ENCODE measurements at regions not wholly inside any gene's neighbourhood (a gene's known extent, or its start where the extent isn't known, plus 50 kb on each side); places are given as distances from the start of the nearest gene placed in this dataset.

- no peak for DNase-seq (ENCODE audit: low read depth)
Observed at GRCh38 chr3:117954131-117954530, 1080.5 kb downstream of the IGSF11 start.

- no peak for DNase-seq (ENCODE audit: low read depth)
Observed at GRCh38 chr3:117955196-117955595, 1079.5 kb downstream of the IGSF11 start.

DNA sequence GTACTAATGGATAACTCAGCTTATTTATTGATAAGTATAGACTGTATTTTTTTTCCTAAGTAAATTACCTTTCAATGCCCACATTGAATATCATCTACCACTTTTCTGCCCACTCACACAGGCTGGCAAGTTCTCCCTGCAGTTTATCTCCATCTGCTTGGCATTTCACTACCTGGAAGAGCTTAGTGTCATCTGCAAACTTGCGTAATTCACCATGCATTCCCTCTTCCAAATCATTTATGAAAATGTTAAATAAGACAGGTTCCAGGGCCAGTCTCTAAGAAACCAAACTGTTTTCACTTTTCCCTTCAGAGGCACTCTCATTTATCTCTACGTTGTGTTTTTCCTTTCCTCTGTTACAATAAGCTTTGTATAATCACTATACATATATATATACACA lies 1076.6 kb downstream of the IGSF11 start:
- DNase-seq (ENCODE audit: low read depth), result no peak

DNA sequence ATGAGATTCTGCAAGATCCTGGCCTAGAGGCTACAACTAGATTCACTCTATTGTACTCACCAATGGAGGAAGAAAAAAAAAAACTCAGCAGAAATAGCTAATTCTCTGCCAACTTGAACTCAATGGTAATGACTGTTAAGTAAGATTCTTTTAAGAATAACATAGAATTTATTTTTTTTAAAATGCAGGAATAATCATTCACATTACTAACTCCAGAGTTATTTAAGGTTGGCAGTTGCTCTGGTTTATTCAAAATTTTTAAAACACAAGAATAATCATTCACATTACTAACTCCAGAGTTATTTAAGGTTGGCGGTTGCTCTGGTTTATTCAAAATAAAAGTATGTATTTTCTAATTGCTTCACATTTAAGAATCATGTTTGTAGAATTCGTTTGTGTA lies 1071.9 kb downstream of the IGSF11 start:
- DNase-seq (ENCODE audit: low read depth), result peak; percentile 69

DNA sequence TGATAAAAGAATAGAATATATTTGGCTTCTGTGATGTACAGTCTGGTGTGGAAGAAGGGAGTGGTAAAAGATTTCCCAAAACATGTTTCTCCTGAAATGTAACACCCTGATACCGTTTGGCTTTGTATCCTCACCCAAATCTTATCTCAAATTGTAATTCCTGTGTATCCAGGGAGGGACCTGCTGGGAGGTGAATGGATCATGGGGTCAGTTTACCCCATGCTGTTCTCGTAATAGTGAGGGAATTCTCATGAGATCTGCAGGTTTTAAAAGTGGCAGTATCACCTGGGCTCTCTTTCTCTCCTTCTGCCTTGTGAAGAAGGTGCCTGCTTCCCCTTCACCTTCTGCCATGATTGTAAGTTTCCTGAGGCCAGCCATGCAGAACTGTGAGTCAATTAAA lies 1070.8 kb downstream of the IGSF11 start:
- no peak for DNase-seq (ENCODE audit: low read depth)

- DNase-seq (ENCODE audit: low read depth), result no peak
Observed at GRCh38 chr3:117964814-117965213, 1069.8 kb downstream of the IGSF11 start.

- no peak for DNase-seq (ENCODE audit: low read depth)
Observed at GRCh38 chr3:117977504-117978228, 1057.0 kb downstream of the IGSF11 start.

DNA sequence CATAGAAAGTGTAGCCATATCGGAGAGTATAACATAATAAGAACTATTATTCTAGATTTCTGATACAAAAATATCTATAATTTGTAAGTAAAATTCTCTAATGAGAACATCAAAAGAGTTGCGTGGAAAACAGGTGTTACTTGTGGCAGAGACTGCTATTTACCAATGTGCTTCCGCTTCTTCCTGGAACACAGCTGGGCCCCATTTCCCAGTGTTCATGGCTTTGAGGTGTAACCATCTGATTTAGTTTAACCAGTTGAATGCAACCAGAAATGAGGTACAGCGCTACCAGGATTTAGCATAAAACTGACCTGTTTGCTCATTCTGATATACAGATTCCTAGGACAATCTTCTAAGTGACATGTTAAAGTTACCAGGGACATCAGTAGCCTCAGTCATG lies 1055.2 kb downstream of the IGSF11 start:
- no peak for DNase-seq (ENCODE audit: low read depth)

DNA sequence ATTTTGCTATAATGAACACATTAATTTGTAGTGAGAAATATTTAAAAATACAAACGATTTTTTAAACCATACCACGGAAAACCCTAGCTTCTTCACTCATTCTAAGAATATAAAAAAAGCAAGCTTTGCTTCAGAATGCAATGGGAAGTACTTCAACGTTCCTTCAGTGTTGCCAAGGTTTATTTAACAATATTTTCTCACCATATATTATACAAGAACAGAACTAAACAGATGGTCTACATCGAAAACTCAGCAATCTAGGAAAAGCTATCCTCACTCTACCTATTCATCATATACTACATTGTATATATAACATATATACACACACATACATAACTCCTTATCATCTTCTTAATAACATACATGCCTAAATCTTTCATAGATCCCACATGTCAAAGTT lies 1047.4 kb downstream of the IGSF11 start:
- no peak for DNase-seq (ENCODE audit: low read depth)

GRCh38 chr3:117989982-117990381 lies 1044.7 kb downstream of the IGSF11 start:
- no peak for DNase-seq (ENCODE audit: low read depth)

- DNase-seq (ENCODE audit: low read depth), result no peak
Observed at GRCh38 chr3:117990627-117991026, 1044.0 kb downstream of the IGSF11 start.

GRCh38 chr3:117995842-117996437 lies 1038.7 kb downstream of the IGSF11 start:
- DNase-seq (ENCODE audit: low read depth), result no peak

DNA sequence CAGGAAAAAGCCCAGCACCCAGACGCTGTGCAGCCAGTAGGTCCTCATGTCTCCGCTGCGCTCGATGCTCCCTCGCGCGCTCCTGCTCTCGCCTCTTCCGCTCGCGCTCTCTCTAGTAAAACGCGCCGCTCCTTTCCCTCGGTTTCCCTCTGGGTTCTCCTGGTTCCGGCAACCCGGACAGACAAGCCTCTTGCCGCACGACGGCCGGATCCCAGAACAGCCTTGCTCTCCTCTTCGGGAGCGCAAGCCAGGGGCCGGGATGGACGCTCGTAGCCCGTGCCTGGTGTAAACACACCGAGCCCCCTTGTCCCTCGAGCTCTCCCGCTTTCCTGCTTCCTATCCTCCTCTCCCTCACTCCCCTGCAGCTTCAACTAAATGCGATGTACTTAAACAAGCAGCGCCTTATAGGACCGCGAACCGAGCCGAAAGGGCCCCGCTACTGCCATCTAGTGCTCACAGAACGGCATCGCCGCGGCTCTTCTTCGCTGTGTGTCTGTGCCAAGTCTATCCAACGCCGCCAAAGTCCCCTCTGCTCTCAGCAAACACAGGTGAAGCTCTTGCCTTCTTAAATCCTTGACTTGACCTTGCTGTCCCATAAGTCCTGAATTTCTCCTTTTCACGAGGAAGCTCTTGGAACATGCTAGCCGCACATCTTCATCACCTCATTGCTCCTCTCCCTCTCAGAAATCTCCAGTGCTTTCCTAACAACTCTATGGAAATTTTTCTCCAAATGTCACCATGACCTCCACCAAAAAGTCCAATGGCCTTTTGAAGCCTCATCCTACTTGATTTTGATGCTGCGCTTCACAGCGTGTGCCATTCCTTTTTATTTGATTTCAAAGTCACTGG lies 1037.2 kb downstream of the IGSF11 start:
- DNase-seq (ENCODE audit: low read depth), result peak; percentile 69

DNA sequence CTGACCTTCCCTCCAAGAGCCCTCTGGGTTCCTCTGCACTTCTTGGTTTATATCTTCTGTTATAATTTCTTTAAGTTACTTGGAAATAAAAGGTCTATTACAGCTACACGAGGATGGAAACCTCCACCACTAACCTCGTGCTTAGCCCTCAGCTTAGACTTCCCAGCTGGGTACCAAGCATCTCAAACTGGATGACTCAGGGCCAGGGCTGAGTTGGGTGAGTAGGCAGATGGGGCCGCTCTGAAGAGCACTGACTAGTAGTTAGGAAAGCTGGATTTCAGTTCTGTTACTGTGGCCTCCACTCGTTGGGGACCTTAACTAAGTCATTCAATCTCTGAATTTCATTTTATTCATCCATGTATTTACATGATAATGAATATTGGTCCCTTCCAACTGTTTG lies 1036.6 kb downstream of the IGSF11 start:
- DNase-seq (ENCODE audit: low read depth), result peak; percentile 33

DNA sequence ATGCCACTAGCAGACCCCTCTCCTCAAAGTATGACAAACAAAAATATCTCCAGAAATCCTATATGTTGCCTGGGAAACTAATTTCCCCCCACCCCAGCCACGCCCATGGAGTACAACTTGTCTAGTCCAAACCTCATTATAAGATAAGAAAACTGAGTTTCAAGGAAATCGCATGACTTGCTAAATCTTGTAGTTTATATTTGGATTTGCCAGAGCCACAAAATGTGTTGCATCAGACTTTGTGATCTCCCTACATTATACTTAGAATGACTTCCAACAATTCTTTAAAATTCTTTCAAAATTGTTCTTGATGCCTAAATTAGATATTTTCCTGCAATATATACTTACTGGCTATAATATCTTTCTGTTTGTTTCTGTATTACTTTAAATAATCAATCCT lies 1034.4 kb downstream of the IGSF11 start:
- DNase-seq (ENCODE audit: low read depth), result no peak

DNA sequence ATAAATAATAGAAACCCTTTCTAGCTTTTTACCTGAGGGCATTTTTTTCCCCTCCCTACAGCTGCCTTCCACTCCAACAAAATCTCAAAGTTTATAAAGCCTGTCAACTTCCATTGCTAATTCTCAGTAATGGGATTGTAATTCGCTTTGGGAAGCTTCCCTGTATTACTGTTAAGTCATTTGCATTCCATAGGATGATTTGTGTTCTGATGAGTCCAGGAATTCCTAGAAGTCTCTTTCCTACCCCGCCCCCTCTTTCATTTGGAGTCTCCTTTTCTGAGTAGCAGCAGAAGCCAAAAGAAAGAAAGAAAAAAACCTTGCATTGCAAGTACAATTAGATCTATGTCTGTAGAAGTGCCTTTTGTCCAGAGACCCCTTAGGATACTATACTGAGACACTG lies 1033.3 kb downstream of the IGSF11 start:
- no peak for DNase-seq (ENCODE audit: low read depth)

GRCh38 chr3:118011910-118012309 lies 1022.7 kb downstream of the IGSF11 start:
- DNase-seq (ENCODE audit: low read depth), result no peak

- no peak for DNase-seq (ENCODE audit: low read depth)
Observed at GRCh38 chr3:118029049-118029448, 1005.6 kb downstream of the IGSF11 start.

DNA sequence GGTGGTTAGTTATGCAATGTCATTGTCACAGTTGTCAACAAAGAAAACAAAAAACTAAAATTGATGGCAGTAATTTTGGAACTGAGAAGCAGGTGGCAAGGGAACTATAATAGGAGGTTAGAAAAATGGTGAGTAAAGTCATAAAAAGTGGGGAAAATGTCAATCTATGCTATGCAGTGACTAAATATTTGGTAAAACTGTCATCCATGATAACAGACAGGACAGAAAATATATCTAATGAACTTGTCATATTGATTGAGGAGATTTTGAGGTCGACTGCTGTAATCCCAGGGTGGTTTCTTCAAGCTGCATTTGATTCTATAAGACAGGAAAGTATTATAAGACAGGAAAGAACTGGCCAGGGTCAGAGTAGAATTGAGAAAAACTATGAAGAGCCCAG lies 998.4 kb downstream of the IGSF11 start:
- DNase-seq (ENCODE audit: low read depth), result no peak

GRCh38 chr3:118055381-118055780 lies 979.3 kb downstream of the IGSF11 start:
- DNase-seq (ENCODE audit: low read depth), result no peak

- no peak for DNase-seq (ENCODE audit: low read depth)
Observed at GRCh38 chr3:118057086-118057485, 977.6 kb downstream of the IGSF11 start.

DNA sequence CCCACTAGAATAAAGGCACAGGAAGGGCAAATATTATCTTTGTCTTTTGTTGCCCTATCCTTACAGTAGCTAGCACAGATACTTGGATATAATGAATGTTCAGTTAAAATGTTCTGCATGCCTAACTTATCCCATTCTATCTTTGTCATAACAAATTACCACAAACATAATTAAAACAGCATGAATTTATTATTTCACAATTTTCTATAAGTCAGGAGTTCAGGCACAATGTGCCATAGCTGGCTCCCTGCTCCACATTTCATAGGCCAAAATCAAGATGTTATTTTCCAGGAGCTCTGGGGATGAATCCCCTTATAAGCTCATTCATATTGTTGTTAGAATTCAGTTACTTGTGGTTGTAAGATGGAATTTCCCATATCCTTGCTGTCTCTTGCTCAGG lies 975.5 kb downstream of the IGSF11 start:
- no peak for DNase-seq (ENCODE audit: low read depth)

GRCh38 chr3:118067439-118067838 lies 967.2 kb downstream of the IGSF11 start:
- no peak for DNase-seq (ENCODE audit: low read depth)
